A549 (cell line): ENCODE measurements at regions not wholly inside any gene's neighbourhood (a gene's known extent, or its start where the extent isn't known, plus 50 kb on each side); places are given as distances from the start of the nearest gene placed in this dataset.

Experiments used
- CHD4 ChIP-seq: fragments of 200-600 bp; sonication (generic); IDR thresholded peaks from 2 replicates; pipeline ENCODE4 v1.6.1; 2016; ENCODE audit warnings: antibody characterized with exemption, mild to moderate bottlenecking, borderline replicate concordance
- HDAC2 ChIP-seq: fragments of 200-600 bp; sonication (generic); IDR thresholded peaks from 2 replicates; pipeline ENCODE4 v1.6.1; 2016
- JUN ChIP-seq, 2 experiments: fragments of >200 bp; sonication (Bioruptor Twin); formaldehyde crosslinking; IDR thresholded peaks; 2 replicates in 1 of 2; 3 replicates in 1 of 2; pipeline ENCODE4 v1.6.1; 2016 to 2017
- JUNB ChIP-seq: fragments of >200 bp; sonication (Bioruptor Twin); formaldehyde crosslinking; IDR thresholded peaks from 2 replicates; pipeline ENCODE4 v1.6.1; 2016
- POLR2A ChIP-seq: IDR thresholded peaks from 2 replicates; pipeline ENCODE4 v1.6.1; 2012; ENCODE audit warnings: mild to moderate bottlenecking, low read length
- POLR2AphosphoS2 ChIP-seq: conservative IDR thresholded peaks from 2 replicates; pipeline ENCODE4 v1.6.1; 2012; ENCODE audit warnings: low read length, improper control_type of control experiment, inconsistent platforms
- TF ChIP-seq, protein P1 (sequence below): fragments of >200 bp; sonication (Bioruptor Twin); formaldehyde crosslinking; IDR thresholded peaks from 3 replicates; pipeline ENCODE4 v1.5.1; 2016
- TF ChIP-seq, protein P2 (sequence below): IDR thresholded peaks from 2 replicates; pipeline ENCODE4 v1.6.1; 2012

- no peak for TF ChIP-seq POLR2AphosphoS2
- no peak for TF ChIP-seq CHD4
- TF ChIP-seq POLR2A = no peak
- no peak for TF ChIP-seq JUN (IDR thresholded peaks at IDR 0.05)
- TF ChIP-seq HDAC2 = no peak
- TF ChIP-seq, protein P1, sequence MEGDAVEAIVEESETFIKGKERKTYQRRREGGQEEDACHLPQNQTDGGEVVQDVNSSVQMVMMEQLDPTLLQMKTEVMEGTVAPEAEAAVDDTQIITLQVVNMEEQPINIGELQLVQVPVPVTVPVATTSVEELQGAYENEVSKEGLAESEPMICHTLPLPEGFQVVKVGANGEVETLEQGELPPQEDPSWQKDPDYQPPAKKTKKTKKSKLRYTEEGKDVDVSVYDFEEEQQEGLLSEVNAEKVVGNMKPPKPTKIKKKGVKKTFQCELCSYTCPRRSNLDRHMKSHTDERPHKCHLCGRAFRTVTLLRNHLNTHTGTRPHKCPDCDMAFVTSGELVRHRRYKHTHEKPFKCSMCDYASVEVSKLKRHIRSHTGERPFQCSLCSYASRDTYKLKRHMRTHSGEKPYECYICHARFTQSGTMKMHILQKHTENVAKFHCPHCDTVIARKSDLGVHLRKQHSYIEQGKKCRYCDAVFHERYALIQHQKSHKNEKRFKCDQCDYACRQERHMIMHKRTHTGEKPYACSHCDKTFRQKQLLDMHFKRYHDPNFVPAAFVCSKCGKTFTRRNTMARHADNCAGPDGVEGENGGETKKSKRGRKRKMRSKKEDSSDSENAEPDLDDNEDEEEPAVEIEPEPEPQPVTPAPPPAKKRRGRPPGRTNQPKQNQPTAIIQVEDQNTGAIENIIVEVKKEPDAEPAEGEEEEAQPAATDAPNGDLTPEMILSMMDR = no peak
- TF ChIP-seq, protein P2, sequence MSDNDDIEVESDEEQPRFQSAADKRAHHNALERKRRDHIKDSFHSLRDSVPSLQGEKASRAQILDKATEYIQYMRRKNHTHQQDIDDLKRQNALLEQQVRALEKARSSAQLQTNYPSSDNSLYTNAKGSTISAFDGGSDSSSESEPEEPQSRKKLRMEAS = no peak
- TF ChIP-seq JUNB = no peak
Measured at GRCh38 chrX:115719171-115719570, 158.2 kb downstream of the PLS3 start.
